ENCODE measurements at regions not wholly inside any gene's neighbourhood (a gene's known extent, or its start where the extent isn't known, plus 50 kb on each side); places are given as distances from the start of the nearest gene placed in this dataset.

GRCh38 chr6:210104-210456 lies 82.2 kb upstream of the DUSP22 start:
- no peak for TF ChIP-seq CTCF (IDR thresholded peaks at IDR 0.05; ENCODE audit: low read length)
- no peak for TF ChIP-seq EZH2 (IDR thresholded peaks at IDR 0.05; ENCODE audit: borderline replicate concordance, low read length)

All from OCI-LY1 (cell line).